NCI-H146 treated with DMSO at 0.1 percent for 48 hours (cell line): ENCODE measurements at regions not wholly inside any gene's neighbourhood (a gene's known extent, or its start where the extent isn't known, plus 50 kb on each side); places are given as distances from the start of the nearest gene placed in this dataset.
A peak's percentile ranks its signal among the peaks of the same experiment; 100 is the strongest.

Source experiments
- DNase-seq: peaks from one replicate; lab custom pipeline; 2025; ENCODE audit not compliant: unreplicated experiment; lab: John Stamatoyannopoulos, UW

GRCh38 chrX:76228499-76228898 is 55.6 kb downstream of the PBDC1 start:
- no peak for DNase-seq

- DNase-seq = no peak
Observed at GRCh38 chrX:76248901-76249300, 76.0 kb downstream of the PBDC1 start.

GRCh38 chrX:76253432-76253831 is 80.6 kb downstream of the PBDC1 start:
- DNase-seq = no peak

GRCh38 chrX:76279007-76279406 is 106.1 kb downstream of the PBDC1 start:
- peak; percentile 27 for DNase-seq
